GM20000 (cell line): ENCODE measurements at regions not wholly inside any gene's neighbourhood (a gene's known extent, or its start where the extent isn't known, plus 50 kb on each side); places are given as distances from the start of the nearest gene placed in this dataset.

ENCODE experiments used
- DNase-seq: peaks from one replicate; pipeline ENCODE4 v3.0.0; 2012; ENCODE audit warnings: low spot score
- TF ChIP-seq, protein P1 (sequence below): IDR thresholded peaks from 2 replicates; pipeline ENCODE4 v1.5.1; 2012; ENCODE audit warnings: mild to moderate bottlenecking, control low read depth; ENCODE audit errors: extremely low read depth, missing control alignments

DNA sequence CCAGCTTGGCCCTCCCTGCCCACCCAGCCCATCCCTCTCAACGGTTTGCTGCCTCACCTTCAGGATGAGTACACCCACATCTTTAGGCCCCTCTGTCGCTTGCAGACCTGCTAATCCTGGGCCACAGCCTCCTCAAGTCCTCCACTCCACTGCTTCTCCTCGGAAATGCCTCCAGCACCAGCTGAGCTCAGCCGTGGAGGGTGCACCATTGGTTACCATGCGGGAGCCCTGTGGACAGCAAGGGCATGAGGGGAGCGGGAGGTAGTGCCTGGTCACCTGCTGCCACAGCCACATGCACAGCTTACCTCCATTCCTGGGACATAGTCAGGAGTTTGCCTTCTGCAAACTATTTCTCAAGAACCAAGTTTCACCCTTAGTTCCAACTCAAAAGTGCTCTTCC is 286.3 kb upstream of the ZMIZ1 start:
- no peak for DNase-seq
- TF ChIP-seq, protein P1, sequence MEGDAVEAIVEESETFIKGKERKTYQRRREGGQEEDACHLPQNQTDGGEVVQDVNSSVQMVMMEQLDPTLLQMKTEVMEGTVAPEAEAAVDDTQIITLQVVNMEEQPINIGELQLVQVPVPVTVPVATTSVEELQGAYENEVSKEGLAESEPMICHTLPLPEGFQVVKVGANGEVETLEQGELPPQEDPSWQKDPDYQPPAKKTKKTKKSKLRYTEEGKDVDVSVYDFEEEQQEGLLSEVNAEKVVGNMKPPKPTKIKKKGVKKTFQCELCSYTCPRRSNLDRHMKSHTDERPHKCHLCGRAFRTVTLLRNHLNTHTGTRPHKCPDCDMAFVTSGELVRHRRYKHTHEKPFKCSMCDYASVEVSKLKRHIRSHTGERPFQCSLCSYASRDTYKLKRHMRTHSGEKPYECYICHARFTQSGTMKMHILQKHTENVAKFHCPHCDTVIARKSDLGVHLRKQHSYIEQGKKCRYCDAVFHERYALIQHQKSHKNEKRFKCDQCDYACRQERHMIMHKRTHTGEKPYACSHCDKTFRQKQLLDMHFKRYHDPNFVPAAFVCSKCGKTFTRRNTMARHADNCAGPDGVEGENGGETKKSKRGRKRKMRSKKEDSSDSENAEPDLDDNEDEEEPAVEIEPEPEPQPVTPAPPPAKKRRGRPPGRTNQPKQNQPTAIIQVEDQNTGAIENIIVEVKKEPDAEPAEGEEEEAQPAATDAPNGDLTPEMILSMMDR = no peak

DNA sequence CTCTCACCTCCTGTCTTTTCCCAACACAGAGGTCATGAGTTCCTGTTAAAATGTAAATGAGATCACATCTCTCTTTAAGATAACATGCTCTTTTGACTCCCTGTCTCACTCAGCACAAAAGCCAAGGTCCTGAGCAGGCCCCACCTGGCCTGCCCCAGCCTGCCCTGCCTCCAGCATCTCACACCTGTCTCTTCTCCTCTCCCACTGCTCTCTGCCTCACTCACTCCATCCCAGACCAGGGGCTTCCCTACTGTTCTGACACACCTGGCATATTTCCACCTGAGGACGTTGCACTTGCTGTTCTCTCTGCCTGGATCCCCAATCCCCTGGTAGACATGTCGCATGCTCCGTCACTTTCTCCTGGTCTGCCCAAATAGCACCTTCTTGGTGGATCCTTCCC is 285.0 kb upstream of the ZMIZ1 start:
- TF ChIP-seq, protein P1 = no peak
- no peak for DNase-seq

GRCh38 chr10:78784546-78784945 is 284.2 kb upstream of the ZMIZ1 start:
- no peak for DNase-seq
- TF ChIP-seq, protein P1 = no peak

GRCh38 chr10:78785066-78785465 is 283.7 kb upstream of the ZMIZ1 start:
- no peak for DNase-seq
- TF ChIP-seq, protein P1 = no peak

DNA sequence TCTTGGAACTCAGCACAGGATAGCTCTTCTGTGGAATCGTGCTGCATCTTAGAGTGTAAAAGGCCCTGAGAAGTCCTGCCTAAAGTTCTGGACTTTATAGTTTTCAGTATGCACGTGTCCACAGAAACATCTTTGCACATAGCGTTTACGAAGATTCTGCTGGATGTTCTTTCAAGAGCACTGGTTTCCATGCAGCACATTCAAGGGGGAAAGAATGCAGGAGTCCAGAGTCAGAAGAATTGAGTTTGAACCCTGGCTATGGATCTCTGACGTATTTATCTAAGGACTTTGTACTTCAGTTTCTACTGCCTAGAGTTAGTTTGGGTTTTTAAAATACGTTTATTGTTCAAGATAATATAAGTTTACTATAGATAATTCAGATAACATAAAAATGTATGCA is 282.8 kb upstream of the ZMIZ1 start:
- DNase-seq = no peak
- TF ChIP-seq, protein P1 = no peak

DNA sequence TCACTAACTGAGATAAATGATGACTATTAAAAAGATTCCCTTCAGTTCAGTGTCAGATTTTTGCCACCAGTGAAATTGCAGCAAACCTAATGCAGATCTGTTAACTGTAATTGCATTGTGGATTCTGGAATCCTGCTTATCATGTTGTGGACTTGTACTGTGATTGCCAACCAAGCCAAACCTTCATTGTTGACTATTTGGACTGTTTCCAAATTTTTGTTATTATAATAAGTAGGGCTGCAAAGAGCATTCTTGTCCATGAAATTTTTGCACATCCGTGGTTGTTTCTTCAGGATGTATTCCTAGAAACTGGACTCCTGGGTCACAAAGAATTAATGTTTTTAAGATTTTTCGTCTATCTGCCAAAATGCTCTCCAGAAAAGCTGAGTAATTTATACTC is 281.6 kb upstream of the ZMIZ1 start:
- TF ChIP-seq, protein P1 = no peak
- DNase-seq = no peak

- no peak for DNase-seq
- TF ChIP-seq, protein P1 = no peak
Observed at GRCh38 chr10:78794736-78795455, 273.9 kb upstream of the ZMIZ1 start.
